Islet of Langerhans (tissue), 1 donor: ENCODE measurements at regions not wholly inside any gene's neighbourhood (a gene's known extent, or its start where the extent isn't known, plus 50 kb on each side); places are given as distances from the start of the nearest gene placed in this dataset.
"Not testable (repeated sequence)": the region's sequence is repeated elsewhere in the genome, so short reads cannot be mapped to it uniquely, and the experiment has no call there.

Experiments
- FAIRE-seq: peaks from one replicate; lab custom pipeline; 2011; peaks lifted over from hg19 to GRCh38; lab: Jason Lieb, UNC

GRCh38 chr2:65914244-65914786 lies 481.9 kb upstream of the SPRED2 start:
- no peak for FAIRE-seq

- FAIRE-seq: no peak
These were observed 481.4 kb upstream of the SPRED2 start for GRCh38 chr2:65913813-65914212.

- no peak for FAIRE-seq
These were observed 469.4 kb upstream of the SPRED2 start for GRCh38 chr2:65901756-65902155.

- FAIRE-seq: no peak
These were observed 464.0 kb upstream of the SPRED2 start for GRCh38 chr2:65896446-65896845.

GRCh38 chr2:65890131-65890530 lies 457.7 kb upstream of the SPRED2 start:
- FAIRE-seq: not testable (repeated sequence)

GRCh38 chr2:65885266-65885665 lies 452.9 kb upstream of the SPRED2 start:
- no peak for FAIRE-seq

GRCh38 chr2:65881592-65881991 lies 449.2 kb upstream of the SPRED2 start:
- FAIRE-seq: no peak

GRCh38 chr2:65880436-65880835 lies 448.0 kb upstream of the SPRED2 start:
- FAIRE-seq: no peak

GRCh38 chr2:65878011-65878340 lies 445.6 kb upstream of the SPRED2 start:
- no peak for FAIRE-seq

GRCh38 chr2:65877331-65878010 lies 445.1 kb upstream of the SPRED2 start:
- no peak for FAIRE-seq

GRCh38 chr2:65876114-65876513 lies 443.7 kb upstream of the SPRED2 start:
- FAIRE-seq: no peak

GRCh38 chr2:65870826-65871225 lies 438.4 kb upstream of the SPRED2 start:
- no peak for FAIRE-seq

GRCh38 chr2:65869296-65869695 lies 436.9 kb upstream of the SPRED2 start:
- no peak for FAIRE-seq

- FAIRE-seq: no peak
These were observed 435.8 kb upstream of the SPRED2 start for GRCh38 chr2:65868177-65868576.

GRCh38 chr2:65867446-65867845 lies 435.0 kb upstream of the SPRED2 start:
- no peak for FAIRE-seq

GRCh38 chr2:65866148-65866547 lies 433.7 kb upstream of the SPRED2 start:
- FAIRE-seq: no peak

- FAIRE-seq: no peak
These were observed 432.2 kb upstream of the SPRED2 start for GRCh38 chr2:65864619-65865018.

- FAIRE-seq: no peak
These were observed 431.3 kb upstream of the SPRED2 start for GRCh38 chr2:65863713-65864112.

- FAIRE-seq: no peak
These were observed 424.5 kb upstream of the SPRED2 start for GRCh38 chr2:65856928-65857327.

GRCh38 chr2:65856423-65856822 lies 424.0 kb upstream of the SPRED2 start:
- no peak for FAIRE-seq

- FAIRE-seq: no peak
These were observed 418.3 kb upstream of the SPRED2 start for GRCh38 chr2:65850695-65851094.

GRCh38 chr2:65846989-65847678 lies 414.7 kb upstream of the SPRED2 start:
- FAIRE-seq: no peak

- no peak for FAIRE-seq
These were observed 413.2 kb upstream of the SPRED2 start for GRCh38 chr2:65845442-65846182.
